GM18907 (cell line): ENCODE measurements at regions not wholly inside any gene's neighbourhood (a gene's known extent, or its start where the extent isn't known, plus 50 kb on each side); places are given as distances from the start of the nearest gene placed in this dataset.
A peak's percentile ranks its signal among the peaks of the same experiment; 100 is the strongest.

ENCODE experiments used
- ATAC-seq: cut with Tn5 transposase; IDR thresholded peaks from one replicate; pipeline ENCODE4 v1.9.1; 2021; ENCODE audit warnings: mild to moderate bottlenecking, moderate library complexity; ENCODE audit not compliant: unreplicated experiment

DNA sequence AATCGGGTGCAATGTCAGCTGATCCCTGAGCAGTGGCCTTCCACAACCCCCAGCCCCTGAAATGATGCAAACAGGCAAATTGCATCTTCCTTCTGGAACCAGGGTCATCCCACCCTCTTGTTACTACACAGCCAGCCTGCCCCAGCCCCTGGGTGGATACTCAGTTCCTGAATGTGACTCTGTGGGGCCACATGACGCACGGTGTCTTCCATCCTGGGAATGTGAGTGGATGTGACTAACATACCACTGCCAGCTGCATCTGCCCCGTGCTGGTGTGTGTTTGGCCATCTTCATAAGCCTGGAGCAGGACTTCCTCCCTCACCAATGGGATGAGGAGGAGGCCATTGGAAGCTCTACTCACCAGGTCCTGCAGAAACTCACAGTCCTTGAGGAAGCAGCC is 257.9 kb upstream of the ADAMTS16 start:
- ATAC-seq: no peak

DNA sequence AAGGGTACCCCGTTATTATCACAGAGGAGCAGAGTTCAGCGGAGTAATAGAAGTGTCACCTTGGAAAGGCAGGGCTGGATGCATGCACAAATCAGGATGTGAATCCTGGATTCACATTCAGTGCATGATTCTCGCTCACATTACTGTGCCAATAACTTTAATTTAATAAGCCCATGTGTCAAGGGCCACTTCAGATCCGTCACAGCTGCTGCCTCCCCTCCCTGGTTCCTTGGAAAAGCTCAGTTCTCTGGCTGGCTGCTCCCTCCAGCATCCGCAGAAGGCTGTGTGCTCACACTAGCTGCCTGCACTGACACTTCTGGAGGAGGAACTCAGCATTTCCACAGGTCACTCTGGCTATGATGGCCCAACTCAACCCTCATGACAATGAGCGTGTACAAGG is 256.8 kb upstream of the ADAMTS16 start:
- ATAC-seq: no peak

DNA sequence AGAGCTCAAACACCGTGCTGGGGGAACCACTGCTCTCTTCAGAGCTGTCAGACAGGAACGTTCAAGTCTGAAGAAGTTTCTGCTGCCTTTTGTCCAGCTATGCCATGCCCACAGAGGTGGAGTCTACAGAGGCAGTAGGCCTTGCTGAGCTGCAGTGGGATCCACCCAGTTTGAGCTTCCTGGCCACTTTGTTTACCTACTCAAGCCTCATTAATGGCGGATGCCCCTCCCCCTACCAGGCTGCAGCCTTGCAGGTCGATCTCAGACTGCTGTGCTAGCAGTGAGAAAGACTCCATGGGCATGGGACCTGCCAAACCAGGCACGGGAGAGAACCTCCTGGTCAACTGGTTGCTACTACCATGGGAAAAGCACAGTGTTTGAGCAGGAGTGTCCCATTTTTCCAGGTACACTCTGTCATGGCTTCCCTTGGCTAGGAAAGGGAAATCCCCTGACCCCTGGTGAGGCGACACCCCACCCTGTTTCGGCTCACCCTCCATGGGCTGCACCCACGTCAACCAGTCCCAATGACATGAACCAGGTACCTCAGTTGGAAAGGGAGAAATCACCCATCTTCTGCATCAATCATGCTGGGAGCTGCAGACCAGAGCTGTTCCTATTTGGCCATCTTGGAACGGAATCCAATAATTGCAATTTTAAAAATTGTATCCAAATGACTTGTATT is 246.9 kb upstream of the ADAMTS16 start:
- ATAC-seq: no peak

DNA sequence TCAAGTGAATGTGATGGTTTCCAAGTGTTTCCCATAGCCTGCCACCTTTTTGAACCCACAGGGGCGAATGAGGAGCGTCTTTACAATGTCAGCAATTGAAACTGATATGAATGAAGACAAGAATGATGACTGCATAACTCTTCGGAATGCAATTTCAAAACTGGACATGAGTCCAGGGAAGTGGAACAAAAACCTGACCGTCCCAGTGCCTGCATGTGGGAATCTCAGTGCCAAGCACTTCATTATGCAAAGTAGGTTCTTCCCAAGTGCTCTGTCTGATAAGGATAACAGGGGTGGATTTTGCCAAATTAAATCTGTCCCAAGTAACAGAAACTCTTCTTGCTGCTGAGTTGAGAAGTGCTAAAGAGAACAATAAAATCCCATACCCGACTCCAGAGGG is 243.8 kb upstream of the ADAMTS16 start:
- no peak for ATAC-seq

DNA sequence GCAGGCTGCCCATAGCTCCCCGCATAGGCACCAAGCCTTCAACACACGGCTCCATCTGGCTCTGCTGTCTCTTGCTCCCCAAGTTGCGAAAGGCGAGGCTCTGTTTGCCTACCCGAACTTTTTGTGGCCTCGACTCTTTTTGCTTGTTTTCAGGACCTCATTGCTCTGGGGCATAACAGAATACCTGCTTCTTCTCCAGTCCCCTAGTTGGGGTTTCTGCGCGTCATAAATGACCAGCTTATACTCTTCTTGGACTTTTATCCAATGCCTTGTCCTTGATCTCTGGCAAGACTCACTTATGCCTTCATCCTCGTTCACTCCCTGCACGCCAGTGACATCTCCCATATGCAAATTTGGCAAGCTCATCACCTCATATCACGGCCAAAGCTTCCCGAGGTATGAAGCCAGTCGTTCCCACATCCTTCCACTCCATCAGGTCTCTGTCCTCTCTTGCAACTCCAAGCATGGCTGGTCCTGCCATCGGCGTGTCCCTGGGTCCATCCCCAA is 238.8 kb upstream of the ADAMTS16 start:
- no peak for ATAC-seq

DNA sequence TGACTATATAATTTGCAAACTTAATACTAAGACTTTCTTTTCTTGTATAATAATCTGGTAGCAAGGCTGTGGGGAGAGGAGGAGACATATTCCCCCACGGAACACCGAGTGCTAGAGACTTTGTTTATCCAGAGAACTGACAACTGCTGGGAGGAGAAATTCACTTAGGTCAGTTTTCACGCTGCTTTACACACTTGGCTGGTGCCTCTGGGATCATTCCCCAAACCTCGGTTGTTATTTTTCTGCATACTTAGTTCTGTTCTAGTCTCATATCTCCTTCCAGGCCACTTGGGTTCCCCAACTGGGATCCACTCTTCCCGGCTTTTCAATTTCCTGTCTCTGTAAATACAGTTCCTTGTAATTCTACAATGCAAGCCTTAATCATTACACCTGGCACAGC is 238.2 kb upstream of the ADAMTS16 start:
- ATAC-seq: no peak

DNA sequence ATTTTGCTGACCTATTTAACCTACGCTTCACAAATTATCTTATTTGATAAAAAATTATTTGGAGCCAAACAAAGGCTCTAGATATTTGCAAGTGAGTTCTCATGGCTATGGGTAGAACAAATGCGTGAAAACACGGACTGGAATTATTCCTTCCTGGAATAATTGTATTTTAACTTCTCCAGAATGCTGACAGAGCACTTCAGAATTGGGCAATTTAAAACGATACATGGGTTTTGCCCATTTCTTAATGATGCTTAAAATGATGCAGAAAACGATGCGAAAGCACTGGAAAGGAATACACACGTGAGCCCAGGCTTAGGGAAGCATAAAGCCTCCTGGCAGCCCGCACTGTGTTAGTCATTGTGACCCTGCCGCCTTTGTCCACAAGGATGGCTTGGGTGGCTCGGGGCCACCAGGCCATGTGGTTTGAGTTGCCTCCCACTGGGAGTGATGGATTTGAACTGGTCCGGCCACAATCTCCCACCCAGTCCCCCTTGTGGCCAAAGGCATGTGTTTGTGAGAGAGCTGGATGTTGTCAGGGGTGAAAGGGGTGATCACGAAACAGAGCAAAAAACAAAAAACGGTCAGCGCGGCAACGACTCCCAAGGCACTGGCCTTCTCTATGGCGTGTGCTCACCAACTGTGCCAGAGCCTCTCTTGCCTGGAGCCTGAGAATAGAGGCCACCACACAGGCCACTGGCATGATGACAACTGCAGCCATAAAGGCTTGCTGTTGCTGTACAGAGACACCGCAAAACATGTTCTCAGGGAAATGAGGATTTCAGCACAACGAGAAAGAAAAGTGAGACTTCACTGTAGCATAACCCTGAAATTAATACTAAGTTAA is 234.2 kb upstream of the ADAMTS16 start:
- ATAC-seq: no peak

DNA sequence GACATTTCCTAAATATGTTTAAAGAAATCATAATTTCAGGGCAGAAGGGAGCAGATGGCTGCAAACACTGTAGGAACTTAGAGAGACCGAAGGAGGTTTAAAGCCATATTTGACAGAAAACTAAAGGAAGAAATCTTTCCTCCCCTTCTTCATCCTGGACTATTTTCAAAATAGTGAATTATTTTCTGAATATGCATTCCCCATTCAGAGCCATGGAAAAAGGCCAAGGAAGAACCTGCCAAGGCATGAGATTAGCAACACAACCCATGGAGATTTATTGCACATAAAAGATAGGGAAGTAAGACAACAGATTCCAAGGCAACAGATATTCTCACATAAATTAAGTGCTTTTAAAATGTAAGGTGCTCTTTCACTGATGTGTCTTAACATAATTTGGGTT is 233.3 kb upstream of the ADAMTS16 start:
- no peak for ATAC-seq

DNA sequence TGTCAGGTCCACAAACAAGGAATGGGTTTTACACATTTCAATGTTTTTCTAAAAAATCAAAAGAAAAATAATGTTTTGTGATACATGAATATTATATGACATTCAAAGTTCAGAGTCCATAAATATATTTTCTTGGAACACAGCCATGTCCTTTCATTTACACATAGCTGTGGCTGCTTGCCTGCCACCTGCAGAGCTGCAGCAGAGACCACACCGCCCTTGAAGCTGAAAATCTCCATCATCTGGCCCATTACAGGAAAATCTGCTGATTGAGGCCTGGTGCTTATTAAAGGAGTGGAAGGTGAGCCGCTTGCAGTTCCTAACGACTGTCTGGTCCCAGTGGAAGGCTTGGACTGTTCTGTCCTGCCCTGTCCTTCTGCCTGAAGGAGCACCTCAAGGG is 232.6 kb upstream of the ADAMTS16 start:
- no peak for ATAC-seq

DNA sequence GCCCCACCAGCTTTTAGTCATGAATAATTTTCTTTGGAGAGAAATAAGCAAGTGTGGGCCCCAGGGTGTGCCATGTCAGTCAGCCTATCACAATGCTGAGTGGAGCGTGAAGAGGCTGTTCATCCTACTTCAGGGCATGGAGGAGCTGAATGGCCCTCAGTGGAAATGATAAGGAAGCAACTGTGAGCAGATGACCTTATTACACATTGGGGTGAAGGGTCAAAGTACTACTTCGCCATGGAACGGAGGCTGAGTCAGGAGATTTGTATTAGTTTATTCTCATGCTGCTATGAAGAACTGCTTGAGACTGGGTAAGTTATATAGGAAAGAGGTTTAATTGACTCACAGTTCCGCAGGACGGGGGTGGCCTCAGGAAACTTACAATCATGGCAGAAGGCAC is 231.0 kb upstream of the ADAMTS16 start:
- ATAC-seq: no peak

DNA sequence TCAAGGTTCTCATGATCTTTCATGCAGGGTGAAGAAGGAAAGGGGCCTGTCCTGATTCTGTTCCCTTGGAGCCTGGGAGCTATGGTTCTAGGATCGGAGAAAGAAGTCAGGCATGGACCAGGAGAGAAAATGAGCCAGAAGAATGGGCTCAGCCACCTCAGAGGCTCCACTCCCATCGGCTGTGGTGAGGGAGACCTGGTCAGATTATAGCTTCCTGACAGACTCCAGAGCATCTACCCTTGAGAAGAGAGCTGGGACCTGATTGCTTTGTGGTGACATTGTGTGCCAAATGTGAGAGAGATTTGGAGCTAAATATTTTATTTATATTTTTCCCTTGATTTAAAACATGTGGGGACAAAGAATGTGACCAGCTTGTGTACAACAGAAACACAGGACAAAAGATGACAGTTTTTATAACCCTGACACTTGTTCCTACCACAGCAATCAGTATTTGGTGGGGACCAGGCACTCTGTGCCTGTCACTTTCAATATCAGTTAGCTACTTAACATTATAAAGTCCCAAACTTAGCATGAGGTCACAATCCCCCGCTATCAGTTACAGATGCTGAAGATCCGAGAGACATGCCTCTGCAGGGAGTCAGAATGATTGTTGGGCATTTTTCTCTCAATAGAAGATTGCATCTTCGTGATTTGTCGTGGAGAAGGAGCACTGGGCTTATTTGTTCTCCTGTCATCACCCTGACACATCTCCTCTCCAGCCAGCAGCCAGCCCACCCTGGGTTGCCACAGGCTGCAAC is 228.3 kb upstream of the ADAMTS16 start:
- no peak for ATAC-seq

DNA sequence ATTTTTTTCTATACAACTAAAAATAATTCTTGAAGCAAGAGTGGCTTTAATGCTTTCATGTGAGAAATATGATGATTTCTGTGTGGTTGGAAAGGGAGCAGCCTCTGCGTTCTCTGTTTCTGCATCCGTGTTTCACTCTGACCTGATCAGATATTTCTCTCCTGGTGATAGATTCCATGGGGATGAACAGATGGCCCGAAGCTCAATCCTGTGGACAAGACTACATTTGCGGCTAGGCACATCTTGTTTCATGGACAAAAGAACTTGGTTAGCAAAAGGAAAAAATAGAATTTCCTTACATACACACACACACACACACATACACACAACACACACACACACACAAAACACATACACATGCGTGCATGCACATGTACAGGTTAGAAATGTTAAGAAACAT is 218.2 kb upstream of the ADAMTS16 start:
- ATAC-seq: no peak

DNA sequence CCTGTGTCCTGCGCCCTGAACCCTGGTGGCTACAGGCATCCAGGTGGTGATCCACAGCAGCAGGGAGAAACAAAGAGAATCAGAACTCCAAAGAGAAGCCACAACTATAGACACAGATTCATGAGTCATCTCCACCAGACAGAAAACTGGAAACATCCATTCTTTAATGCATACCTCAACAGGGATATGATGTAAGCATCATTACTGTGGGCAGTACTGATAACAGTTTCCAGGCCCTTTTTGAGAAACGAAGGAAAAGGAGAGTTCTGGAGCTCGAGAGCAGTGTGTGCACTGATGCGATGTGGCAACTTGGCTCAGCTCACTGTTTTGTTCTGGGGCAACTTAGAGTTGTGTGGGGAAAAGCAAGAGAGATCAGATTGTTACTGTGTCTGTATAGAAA is 215.6 kb upstream of the ADAMTS16 start:
- no peak for ATAC-seq

DNA sequence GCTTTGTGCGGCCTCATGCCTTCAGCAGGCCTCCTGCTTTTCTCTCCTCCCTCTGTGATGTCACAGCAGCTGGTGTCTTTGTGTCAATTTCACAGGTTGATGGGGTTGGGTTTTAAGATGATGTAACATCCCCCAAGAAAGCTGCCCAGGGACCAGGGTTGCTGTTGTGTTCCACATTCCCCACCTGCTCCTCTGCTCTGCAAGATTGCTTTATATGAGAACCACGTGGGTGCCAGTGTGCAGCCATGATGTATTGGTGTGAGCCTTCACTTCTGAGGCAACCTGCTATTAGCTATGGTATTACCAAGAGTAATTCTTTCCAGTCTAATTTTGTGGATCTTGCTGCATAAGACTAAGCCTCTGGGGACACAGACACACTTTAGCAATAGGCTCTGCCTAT is 213.0 kb upstream of the ADAMTS16 start:
- no peak for ATAC-seq

DNA sequence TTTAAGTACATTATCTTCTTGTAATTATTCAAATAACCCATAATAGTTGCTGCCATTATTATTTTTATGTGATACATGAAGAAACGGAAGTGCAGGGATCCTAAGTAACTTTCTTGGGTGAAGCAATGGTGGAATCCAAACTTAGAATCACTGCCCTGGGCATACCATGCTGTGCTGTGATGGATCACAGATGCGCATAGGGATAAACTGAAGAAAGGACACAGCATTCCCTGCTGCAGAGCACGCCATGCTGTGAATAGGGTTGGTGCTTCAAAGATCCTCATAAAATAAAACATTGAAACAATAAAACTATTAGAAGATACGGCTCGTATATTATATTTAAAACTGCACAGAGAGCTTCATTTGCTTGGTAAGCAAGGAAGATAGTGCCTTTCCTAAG is 211.7 kb upstream of the ADAMTS16 start:
- no peak for ATAC-seq

DNA sequence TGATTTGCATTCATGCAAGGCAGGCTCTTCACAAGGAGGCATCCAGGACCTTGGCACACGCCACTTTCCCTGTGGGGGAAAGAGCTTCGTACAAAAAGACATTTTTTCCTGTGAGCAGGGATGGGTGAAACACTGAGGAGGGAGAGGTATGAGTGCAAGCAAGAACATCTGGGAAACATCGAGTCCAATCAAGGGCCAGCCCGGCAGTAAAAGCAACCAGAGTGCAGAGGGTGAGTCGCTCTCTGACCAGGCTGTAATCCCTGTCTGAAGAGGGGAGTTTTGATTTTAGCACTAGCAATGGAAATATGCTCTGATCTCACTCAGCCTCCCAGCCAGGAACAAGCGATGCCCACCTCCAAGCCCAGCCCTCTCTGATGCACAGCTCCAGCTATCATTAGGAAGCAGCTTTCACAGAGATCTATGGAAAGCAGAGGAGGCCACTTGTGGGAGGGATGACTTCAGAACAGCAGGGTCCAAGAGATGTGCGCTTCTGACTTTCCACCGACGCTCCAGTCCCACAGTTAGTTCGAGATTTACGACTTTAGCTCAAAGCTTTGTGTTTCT is 211.0 kb upstream of the ADAMTS16 start:
- no peak for ATAC-seq

DNA sequence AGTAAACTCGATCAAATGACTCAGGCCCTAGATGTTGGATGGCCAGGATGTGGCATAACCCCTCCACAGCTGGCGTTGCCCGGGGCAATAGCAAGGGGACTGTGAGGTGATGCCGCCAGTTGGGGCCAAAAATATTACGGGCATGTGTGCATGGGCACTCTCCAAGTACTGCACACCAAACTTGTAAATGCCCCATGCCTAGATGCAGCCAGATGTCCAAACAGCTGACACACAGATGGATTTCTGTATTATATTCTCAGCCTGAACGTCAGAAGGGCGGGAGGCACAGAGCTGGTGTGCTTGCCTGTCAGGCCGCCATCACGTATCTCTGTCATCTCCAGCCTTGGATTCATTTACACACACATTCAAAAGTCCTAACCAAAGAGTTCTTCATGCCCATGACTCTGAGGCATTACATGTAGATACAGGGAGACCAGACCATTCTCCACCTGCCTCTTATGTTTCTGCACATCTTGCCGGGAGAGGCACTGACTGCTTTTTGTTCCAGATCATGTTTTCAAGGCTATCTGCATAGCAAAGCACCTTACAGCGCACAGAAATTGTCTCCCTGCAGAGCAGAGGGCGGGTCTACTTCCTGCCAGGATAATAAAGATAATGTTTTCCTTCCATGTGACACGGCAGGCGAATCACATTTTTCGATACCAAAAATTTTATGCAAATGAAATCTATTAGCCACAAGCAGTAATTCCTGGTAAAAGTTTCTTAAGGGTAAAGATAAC is 200.9 kb upstream of the ADAMTS16 start:
- ATAC-seq: no peak

DNA sequence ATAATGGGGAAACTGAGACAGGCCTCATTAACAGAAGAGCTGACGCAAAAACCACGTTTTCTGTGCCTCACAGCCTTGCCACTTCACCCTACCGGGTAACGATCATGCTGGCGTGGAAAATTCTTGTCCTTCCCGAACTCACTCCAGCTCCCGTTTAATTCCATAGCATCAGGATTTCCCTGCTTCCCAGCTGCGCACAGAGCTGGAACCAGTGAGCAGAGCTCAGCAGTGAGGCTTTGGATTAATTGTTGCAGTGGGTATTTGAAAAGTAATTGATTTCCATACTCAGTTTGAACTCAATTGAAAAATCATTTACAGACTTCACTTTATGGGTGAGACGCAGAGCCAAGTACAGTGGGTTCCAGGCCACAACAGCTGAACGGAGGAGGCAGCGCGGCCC is 199.0 kb upstream of the ADAMTS16 start:
- ATAC-seq: no peak

DNA sequence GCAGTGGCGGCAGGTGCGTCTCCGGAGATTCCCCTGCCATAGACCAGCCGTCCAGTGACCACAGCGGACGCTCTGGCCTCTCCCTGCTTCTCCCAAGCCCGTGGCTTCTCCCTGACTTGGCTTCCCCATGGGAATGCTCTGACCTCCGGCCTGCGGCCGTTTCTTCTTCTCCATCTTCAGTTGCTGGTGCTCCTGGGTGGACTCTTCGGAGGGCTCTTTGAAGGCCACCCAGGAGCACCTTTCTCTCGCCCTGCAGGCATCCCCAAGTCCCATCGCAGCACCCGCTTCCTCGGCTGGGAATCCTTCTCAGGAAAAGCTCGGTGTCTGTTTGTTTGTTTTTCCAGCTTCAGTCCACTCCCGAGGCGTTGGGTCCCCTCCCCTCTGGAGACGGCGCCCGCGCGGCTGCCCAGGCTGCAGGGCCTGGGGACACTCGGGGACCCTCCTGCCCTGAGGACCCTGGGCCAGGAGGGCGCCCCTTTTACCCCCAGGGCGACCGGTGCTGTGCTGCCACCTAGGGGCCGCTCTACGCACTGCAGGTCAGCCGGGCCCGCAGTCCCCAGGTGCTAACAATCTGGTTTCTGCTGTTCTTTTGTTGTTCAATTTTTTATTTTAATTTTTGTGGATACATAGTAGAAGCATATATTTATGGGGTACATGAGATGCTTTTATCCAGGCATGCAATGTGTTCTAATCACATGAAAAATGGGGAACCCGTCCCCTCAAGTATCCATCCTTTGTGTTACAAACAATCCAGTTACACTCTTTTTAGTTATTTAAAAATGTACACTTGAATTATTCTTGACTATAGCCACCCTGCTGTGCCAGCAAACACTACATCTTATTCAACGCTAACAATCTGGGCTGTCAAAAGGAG is 197.9 kb upstream of the ADAMTS16 start:
- peak; percentile 55 for ATAC-seq

DNA sequence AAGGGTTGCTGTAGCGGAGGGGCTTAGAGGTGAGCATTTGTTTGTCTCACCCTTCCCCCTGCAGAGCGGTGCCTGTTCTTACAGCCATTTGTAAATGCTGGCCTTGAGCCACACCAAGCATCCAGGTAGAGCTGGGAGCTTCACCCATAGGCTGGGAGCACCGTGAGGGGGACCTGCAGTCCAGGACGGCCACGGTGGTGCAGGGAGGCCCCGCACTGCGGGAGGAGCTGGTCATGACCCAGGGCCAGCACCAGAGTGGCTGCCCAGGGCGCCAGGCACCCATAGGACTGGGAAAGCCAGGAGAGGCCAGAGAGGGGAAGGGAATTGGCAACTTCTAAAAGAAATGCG is 197.3 kb upstream of the ADAMTS16 start:
- no peak for ATAC-seq
